Osteocyte (in vitro differentiated cells): ENCODE measurements at regions not wholly inside any gene's neighbourhood (a gene's known extent, or its start where the extent isn't known, plus 50 kb on each side); places are given as distances from the start of the nearest gene placed in this dataset.

Source experiments
- DNase-seq: peaks from one replicate; pipeline ENCODE4 v3.0.0; 2021; ENCODE audit warnings: mixed read lengths; ENCODE audit not compliant: unreplicated experiment; ENCODE audit errors: extremely low spot score
- H3K27ac Mint-ChIP-seq: one replicate; pipeline ENCODE4 v1.8.0; 2021; ENCODE audit warnings: mild to moderate bottlenecking, mixed read lengths; ENCODE audit not compliant: unreplicated experiment
- H3K27me3 Mint-ChIP-seq: one replicate; pipeline ENCODE4 v1.8.0; 2021; ENCODE audit warnings: mixed read lengths; ENCODE audit not compliant: unreplicated experiment
- H3K36me3 Mint-ChIP-seq: one replicate; pipeline ENCODE4 v1.8.0; 2021; ENCODE audit warnings: mixed read lengths; ENCODE audit not compliant: unreplicated experiment
- H3K4me1 Mint-ChIP-seq: one replicate; pipeline ENCODE4 v1.8.0; 2021; ENCODE audit warnings: mixed read lengths; ENCODE audit not compliant: unreplicated experiment
- H3K4me3 Mint-ChIP-seq: one replicate; pipeline ENCODE4 v1.8.0; 2021; ENCODE audit warnings: mild to moderate bottlenecking, moderate library complexity, mixed read lengths; ENCODE audit not compliant: unreplicated experiment
- H3K9me3 Mint-ChIP-seq: one replicate; pipeline ENCODE4 v1.8.0; 2021; ENCODE audit warnings: mixed read lengths; ENCODE audit not compliant: unreplicated experiment
- TF ChIP-seq, protein P1 (sequence below): fragments of 200-600 bp; sonication (generic); IDR thresholded peaks from 2 replicates; pipeline ENCODE4 v1.5.0; 2021; ENCODE audit warnings: antibody characterized with exemption, mild to moderate bottlenecking, moderate library complexity

DNA sequence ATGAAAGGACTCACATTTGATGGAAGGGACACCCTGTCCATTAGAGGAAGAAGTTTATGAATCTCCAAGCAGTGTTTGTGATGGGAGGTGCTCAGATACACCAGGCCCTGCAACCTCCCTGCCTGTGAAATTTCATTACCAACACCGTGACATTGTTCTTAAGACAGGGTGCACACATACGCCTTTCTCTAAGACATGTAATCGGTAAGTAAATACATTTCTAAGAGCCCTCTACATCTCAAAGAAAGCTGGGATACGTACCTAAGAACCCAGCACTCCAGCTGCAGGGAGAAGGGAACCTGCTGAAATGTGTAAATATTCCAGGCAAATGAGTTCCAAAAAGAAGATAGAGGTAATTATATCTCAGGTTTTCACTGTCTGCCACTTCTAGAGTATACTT is 125.0 kb upstream of the APC start:
- H3K9me3 Mint-ChIP-seq: no peaks in the 10 kb centered on the region
- no peak overlapping the region for H3K27ac Mint-ChIP-seq
- no peak for DNase-seq
- no peaks in the 10 kb centered on the region for H3K36me3 Mint-ChIP-seq
- H3K27me3 Mint-ChIP-seq: peaks cover 6% of the 10 kb centered on the region
- H3K4me3 Mint-ChIP-seq: no peak overlapping the region
- peaks cover 7% of the 10 kb centered on the region for H3K4me1 Mint-ChIP-seq
- TF ChIP-seq, protein P1, sequence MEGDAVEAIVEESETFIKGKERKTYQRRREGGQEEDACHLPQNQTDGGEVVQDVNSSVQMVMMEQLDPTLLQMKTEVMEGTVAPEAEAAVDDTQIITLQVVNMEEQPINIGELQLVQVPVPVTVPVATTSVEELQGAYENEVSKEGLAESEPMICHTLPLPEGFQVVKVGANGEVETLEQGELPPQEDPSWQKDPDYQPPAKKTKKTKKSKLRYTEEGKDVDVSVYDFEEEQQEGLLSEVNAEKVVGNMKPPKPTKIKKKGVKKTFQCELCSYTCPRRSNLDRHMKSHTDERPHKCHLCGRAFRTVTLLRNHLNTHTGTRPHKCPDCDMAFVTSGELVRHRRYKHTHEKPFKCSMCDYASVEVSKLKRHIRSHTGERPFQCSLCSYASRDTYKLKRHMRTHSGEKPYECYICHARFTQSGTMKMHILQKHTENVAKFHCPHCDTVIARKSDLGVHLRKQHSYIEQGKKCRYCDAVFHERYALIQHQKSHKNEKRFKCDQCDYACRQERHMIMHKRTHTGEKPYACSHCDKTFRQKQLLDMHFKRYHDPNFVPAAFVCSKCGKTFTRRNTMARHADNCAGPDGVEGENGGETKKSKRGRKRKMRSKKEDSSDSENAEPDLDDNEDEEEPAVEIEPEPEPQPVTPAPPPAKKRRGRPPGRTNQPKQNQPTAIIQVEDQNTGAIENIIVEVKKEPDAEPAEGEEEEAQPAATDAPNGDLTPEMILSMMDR: no peak

- no peak overlapping the region for H3K27ac Mint-ChIP-seq
- TF ChIP-seq, protein P1: no peak
These were observed 123.4 kb upstream of the APC start for GRCh38 chr5:112614285-112614684.

GRCh38 chr5:112614986-112615385 is 122.7 kb upstream of the APC start:
- H3K4me3 Mint-ChIP-seq: no peak overlapping the region

More at GRCh38 chr5:112614285-112614684, 123.4 kb upstream of the APC start:
- Mint-ChIP-seq H3K4me3 (no peak overlapping the region), H3K9me3 (no peaks in the 10 kb centered on the region), H3K27me3 (no peaks in the 10 kb centered on the region), H3K4me1 (peaks cover 7% of the 10 kb centered on the region), H3K36me3 (no peaks in the 10 kb centered on the region)
- no peak for DNase-seq

DNA sequence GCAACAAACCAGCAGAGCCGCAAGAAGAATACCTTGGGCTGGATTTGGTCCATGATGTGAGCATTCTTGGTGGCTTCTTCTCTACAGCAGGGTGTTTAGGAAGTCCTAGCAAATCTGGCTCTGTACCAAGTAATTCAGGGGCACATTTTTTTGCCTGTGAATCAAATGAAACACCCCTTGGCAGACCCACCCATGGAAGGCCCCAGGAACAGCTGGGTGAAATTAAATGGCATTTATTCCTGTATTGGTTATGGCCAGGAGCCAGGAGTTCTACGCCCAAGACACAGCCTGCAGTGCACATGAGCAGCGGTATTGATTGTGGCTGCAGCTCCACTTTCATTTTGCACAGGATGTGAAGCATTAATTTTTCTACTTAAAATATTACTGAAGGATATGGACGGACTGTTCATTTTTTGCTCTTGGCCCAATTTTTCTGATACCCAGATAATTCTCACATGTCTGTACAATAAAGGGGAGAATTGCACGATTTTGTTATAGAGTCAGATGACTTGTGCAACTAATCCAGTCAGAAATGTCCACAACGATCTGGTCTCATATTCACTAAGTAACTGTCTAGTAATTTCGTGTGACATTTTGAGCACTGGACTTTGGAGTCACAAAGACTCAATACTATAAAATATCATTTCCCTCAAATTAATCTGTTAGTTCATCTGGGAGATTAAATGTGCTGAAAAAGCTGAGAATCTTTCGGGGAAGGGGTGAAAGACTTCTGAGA is 120.7 kb upstream of the APC start:
- H3K27ac Mint-ChIP-seq: no peak overlapping the region
- DNase-seq: no peak
- no peaks in the 10 kb centered on the region for H3K9me3 Mint-ChIP-seq
- no peaks in the 10 kb centered on the region for H3K36me3 Mint-ChIP-seq
- no peaks in the 10 kb centered on the region for H3K27me3 Mint-ChIP-seq
- H3K4me3 Mint-ChIP-seq: no peak overlapping the region
- TF ChIP-seq, protein P1: no peak
- H3K4me1 Mint-ChIP-seq: peaks cover 7% of the 10 kb centered on the region

More at GRCh38 chr5:112614986-112615385, 122.7 kb upstream of the APC start:
- TF ChIP-seq, protein P1: no peak
- Mint-ChIP-seq H3K9me3 (no peaks in the 10 kb centered on the region), H3K27ac (no peak overlapping the region), H3K36me3 (no peaks in the 10 kb centered on the region), H3K27me3 (no peaks in the 10 kb centered on the region), H3K4me1 (peaks cover 7% of the 10 kb centered on the region)
- DNase-seq: no peak

GRCh38 chr5:112625246-112625645 is 112.4 kb upstream of the APC start:
- Mint-ChIP-seq H3K9me3 (no peaks in the 10 kb centered on the region), H3K27ac (no peak overlapping the region), H3K27me3 (peaks cover 35% of the 10 kb centered on the region), H3K4me1 (no peaks in the 10 kb centered on the region), H3K4me3 (no peak overlapping the region), H3K36me3 (no peaks in the 10 kb centered on the region)
- TF ChIP-seq, protein P1: no peak
- no peak for DNase-seq
